Trophoblast cell (in vitro differentiated cells and primary cell): ENCODE measurements at regions not wholly inside any gene's neighbourhood (a gene's known extent, or its start where the extent isn't known, plus 50 kb on each side); places are given as distances from the start of the nearest gene placed in this dataset.

Source experiments
- DNase-seq, 2 donors: peaks; one replicate each; pipeline ENCODE4 v3.0.0-alpha.2; 2016
- H2AFZ ChIP-seq: 2 replicates; pipeline ENCODE4 v1.6.1; 2013; ENCODE audit warnings: low read length, moderate library complexity, mild to moderate bottlenecking; ENCODE audit not compliant: insufficient read depth, poor library complexity
- H2AK5ac ChIP-seq: 2 replicates; pipeline ENCODE4 v1.6.1; 2013; ENCODE audit warnings: mild to moderate bottlenecking, low read length
- H2BK120ac ChIP-seq: 2 replicates; pipeline ENCODE4 v1.6.1; 2013; ENCODE audit warnings: low read length, mild to moderate bottlenecking, moderate library complexity; ENCODE audit not compliant: insufficient read depth, poor library complexity
- H2BK12ac ChIP-seq: 2 replicates; pipeline ENCODE4 v1.6.1; 2013; ENCODE audit warnings: mild to moderate bottlenecking, low read length, moderate library complexity
- H2BK5ac ChIP-seq: 2 replicates; pipeline ENCODE4 v1.6.1; 2013; ENCODE audit warnings: low read length, low read depth, moderate library complexity, mild to moderate bottlenecking; ENCODE audit not compliant: poor library complexity
- H3K14ac ChIP-seq: 2 replicates; pipeline ENCODE4 v1.6.1; 2013; ENCODE audit warnings: mild to moderate bottlenecking, low read length
- H3K18ac ChIP-seq: 2 replicates; pipeline ENCODE4 v1.6.1; 2013; ENCODE audit warnings: mild to moderate bottlenecking, low read length
- H3K23ac ChIP-seq: 2 replicates; pipeline ENCODE4 v1.6.1; 2013; ENCODE audit warnings: low read length
- H3K27ac ChIP-seq: 2 replicates; pipeline ENCODE4 v1.5.1; 2013; ENCODE audit warnings: low read depth, mild to moderate bottlenecking, inconsistent platforms, low read length, moderate library complexity
- H3K27me3 ChIP-seq: 2 replicates; pipeline ENCODE4 v1.6.1; 2013; ENCODE audit warnings: inconsistent platforms, mild to moderate bottlenecking, low read length, moderate library complexity; ENCODE audit not compliant: insufficient read depth
- H3K36me3 ChIP-seq, 2 experiments: 1 replicate in 1 of 2; 2 replicates in 1 of 2; pipeline ENCODE4 v1.6.1; 2013; ENCODE audit warnings: low read length in 2 of 2, mild to moderate bottlenecking in 2 of 2, moderate library complexity in 1 of 2; ENCODE audit not compliant: insufficient read depth in 2 of 2, control insufficient read depth in 1 of 2
- H3K4ac ChIP-seq: 2 replicates; pipeline ENCODE4 v1.6.1; 2013; ENCODE audit warnings: low read depth, mild to moderate bottlenecking, low read length, moderate library complexity
- H3K4me1 ChIP-seq, 2 experiments: 1 replicate in 1 of 2; 2 replicates in 1 of 2; pipeline ENCODE4 v1.6.1; 2013; ENCODE audit warnings: low read length in 2 of 2, mild to moderate bottlenecking in 2 of 2, moderate library complexity in 1 of 2; ENCODE audit not compliant: insufficient read depth in 2 of 2, control insufficient read depth in 1 of 2
- H3K4me2 ChIP-seq: 2 replicates; pipeline ENCODE4 v1.6.1; 2013; ENCODE audit warnings: inconsistent platforms, mild to moderate bottlenecking, low read length, moderate library complexity
- H3K4me3 ChIP-seq: 2 replicates; pipeline ENCODE4 v1.5.1; 2013; ENCODE audit warnings: mild to moderate bottlenecking, low read depth, low read length, inconsistent platforms
- H3K79me1 ChIP-seq: one replicate; pipeline ENCODE4 v1.6.1; 2013; ENCODE audit warnings: low read length
- H3K79me2 ChIP-seq: 2 replicates; pipeline ENCODE4 v1.6.1; 2013; ENCODE audit warnings: low read length, mild to moderate bottlenecking; ENCODE audit not compliant: control insufficient read depth, insufficient read depth, poor library complexity
- H3K9ac ChIP-seq: 2 replicates; pipeline ENCODE4 v1.6.1; 2013; ENCODE audit warnings: mild to moderate bottlenecking, low read length
- H3K9me3 ChIP-seq: 2 replicates; pipeline ENCODE4 v1.6.1; 2013; ENCODE audit warnings: low read depth, mild to moderate bottlenecking, control low read depth, inconsistent platforms, low read length; ENCODE audit not compliant: insufficient read depth
- H4K12ac ChIP-seq: 2 replicates; pipeline ENCODE4 v1.6.1; 2013; ENCODE audit warnings: low read depth, mild to moderate bottlenecking, low read length, moderate library complexity
- H4K8ac ChIP-seq: 2 replicates; pipeline ENCODE4 v1.6.1; 2013; ENCODE audit warnings: low read depth, mild to moderate bottlenecking, low read length, moderate library complexity
- H4K91ac ChIP-seq: one replicate; pipeline ENCODE4 v1.6.1; 2013; ENCODE audit warnings: low read depth, mild to moderate bottlenecking, low read length, moderate library complexity
- WGBS: extraction: QIAGEN DNeasy Blood & Tissue Kit; methylation state at CpG from one replicate; pipeline ENCODE4 v1.1.7; 2013; ENCODE audit warnings: missing lambda C conversion rate; ENCODE audit not compliant: insufficient read length, insufficient coverage; ENCODE audit errors: extremely low coverage; 5-methylcytosine and 5-hydroxymethylcytosine counted together

DNA sequence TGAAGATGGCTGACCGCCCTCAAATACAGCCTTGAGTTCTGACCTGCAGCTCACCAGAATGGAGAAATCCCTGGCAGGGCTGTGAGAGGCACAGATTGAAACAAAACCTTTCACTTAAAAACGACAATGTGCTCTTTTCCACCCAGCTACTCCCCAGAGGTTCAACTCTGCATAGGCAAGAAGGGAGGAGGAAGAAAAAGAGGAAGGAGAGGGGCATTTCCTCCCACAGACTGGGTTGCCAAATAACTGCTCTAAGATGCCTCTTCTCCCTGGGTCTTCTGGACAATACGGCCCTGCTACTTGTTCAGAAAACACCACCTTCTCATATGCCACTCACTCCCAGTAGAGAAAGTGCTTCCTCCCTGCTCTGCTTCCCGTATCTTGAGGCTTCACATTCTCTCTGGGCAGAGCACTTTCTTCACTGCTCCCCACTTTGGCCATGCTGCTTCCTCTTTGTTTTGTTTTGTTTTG lies 136.4 kb upstream of the SLC1A4 start:
- Histone ChIP-seq H3K27ac (no peak overlapping the region), H2BK120ac (no peak overlapping the region), H2BK5ac (no peak overlapping the region), H3K23ac (no peak overlapping the region), H3K14ac (no peak overlapping the region), H3K9me3 (no peaks in the 10 kb centered on the region), H3K9ac (no peak overlapping the region), H3K27me3 (no peaks in the 10 kb centered on the region), H3K4me2 (no peak overlapping the region), H3K4ac (no peak overlapping the region), H3K18ac (no peak overlapping the region), H2AK5ac (no peak overlapping the region), H4K8ac (no peak overlapping the region), H3K36me3 (no peaks in the 10 kb centered on the region), H4K12ac (no peak overlapping the region), H3K79me1 (peaks cover 2% of the 10 kb centered on the region), H2BK12ac (no peak overlapping the region), H4K91ac (no peak overlapping the region), H3K4me3 (no peak overlapping the region), H3K4me1 (peaks cover 2 to 8% of the 10 kb centered on the region in 2 experiments), H3K79me2 (no peaks in the 10 kb centered on the region), H2AFZ (no peak overlapping the region)
- DNase-seq, result no peak
- no CpG with 5 or more reads among the region's 4 CpGs for WGBS

DNA sequence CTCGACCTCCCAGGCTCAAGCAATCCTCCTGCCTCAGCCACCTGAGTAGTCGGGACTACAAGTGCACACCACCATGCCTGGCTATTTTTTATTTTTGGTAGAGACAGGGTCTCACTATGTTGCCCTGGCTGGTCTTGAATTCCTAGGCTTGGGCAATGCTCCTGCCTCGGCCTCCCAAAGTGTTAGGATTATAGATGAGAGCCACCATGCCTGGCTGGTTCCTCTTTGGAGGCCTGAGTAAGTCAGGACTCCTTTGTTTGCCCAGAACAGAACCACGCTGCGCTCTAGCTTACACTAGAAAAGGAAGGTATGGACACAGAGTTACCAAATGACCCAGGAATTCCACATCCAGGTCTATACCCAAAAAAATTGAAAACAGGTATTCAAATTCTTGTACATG lies 135.9 kb upstream of the SLC1A4 start:
- no peaks in the 10 kb centered on the region for H3K27me3 ChIP-seq
- no peak overlapping the region for H2AK5ac ChIP-seq
- H3K4me3 ChIP-seq, result no peak overlapping the region
- H3K79me1 ChIP-seq, result peaks cover 2% of the 10 kb centered on the region
- H3K14ac ChIP-seq, result no peak overlapping the region
- no peak overlapping the region for H2BK5ac ChIP-seq
- H3K4ac ChIP-seq, result no peak overlapping the region
- no peak overlapping the region for H3K18ac ChIP-seq
- H3K36me3 ChIP-seq, result no peaks in the 10 kb centered on the region
- no peak overlapping the region for H4K91ac ChIP-seq
- no peak overlapping the region for H3K9ac ChIP-seq
- H3K27ac ChIP-seq, result no peak overlapping the region
- no peak overlapping the region for H2BK120ac ChIP-seq
- WGBS, result no CpG with 5 or more reads among the region's 5 CpGs
- no peak overlapping the region for H2BK12ac ChIP-seq
- H3K79me2 ChIP-seq, result no peaks in the 10 kb centered on the region
- no peak overlapping the region for H4K12ac ChIP-seq
- H3K4me2 ChIP-seq, result no peak overlapping the region
- no peaks in the 10 kb centered on the region for H3K9me3 ChIP-seq
- H3K23ac ChIP-seq, result no peak overlapping the region
- H3K4me1 ChIP-seq, result peaks cover 0 to 5% of the 10 kb centered on the region in 2 experiments
- H4K8ac ChIP-seq, result no peak overlapping the region
- no peak for DNase-seq
- H2AFZ ChIP-seq, result no peak overlapping the region

DNA sequence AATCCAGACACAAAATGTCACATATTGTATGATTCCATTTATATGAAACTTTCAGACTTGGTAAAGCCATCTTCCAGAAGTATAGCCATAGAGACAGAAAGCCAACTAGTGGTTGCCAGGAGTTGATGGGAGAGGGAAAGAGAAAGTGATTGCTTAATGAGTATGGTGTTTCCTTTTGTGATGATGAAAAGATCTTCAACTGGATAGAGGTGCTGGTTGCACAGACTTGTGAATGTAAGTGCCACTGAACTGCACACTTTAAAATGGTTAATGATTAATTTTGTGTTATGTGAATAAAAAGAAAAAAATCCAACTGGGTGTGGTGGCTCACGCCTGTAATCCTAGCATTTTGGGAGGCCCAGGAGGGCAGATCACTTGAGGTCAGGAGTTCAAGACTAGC lies 135.3 kb upstream of the SLC1A4 start:
- no peak overlapping the region for H3K4me2 ChIP-seq
- no CpG with 5 or more reads among the region's 1 CpG for WGBS
- no peak overlapping the region for H4K8ac ChIP-seq
- no peak overlapping the region for H2AK5ac ChIP-seq
- no peak overlapping the region for H3K27ac ChIP-seq
- no peak overlapping the region for H3K4ac ChIP-seq
- DNase-seq, result no peak
- H3K14ac ChIP-seq, result no peak overlapping the region
- H4K91ac ChIP-seq, result no peak overlapping the region
- no peak overlapping the region for H3K9ac ChIP-seq
- no peak overlapping the region for H2BK120ac ChIP-seq
- H3K9me3 ChIP-seq, result no peaks in the 10 kb centered on the region
- no peaks in the 10 kb centered on the region for H3K27me3 ChIP-seq
- no peak overlapping the region for H2AFZ ChIP-seq
- H3K36me3 ChIP-seq, result no peaks in the 10 kb centered on the region
- no peak overlapping the region for H3K23ac ChIP-seq
- H3K79me2 ChIP-seq, result no peaks in the 10 kb centered on the region
- no peak overlapping the region for H3K4me3 ChIP-seq
- H3K18ac ChIP-seq, result no peak overlapping the region
- no peak overlapping the region for H2BK12ac ChIP-seq
- H4K12ac ChIP-seq, result no peak overlapping the region
- H3K79me1 ChIP-seq, result peaks cover 2% of the 10 kb centered on the region
- H2BK5ac ChIP-seq, result no peak overlapping the region
- H3K4me1 ChIP-seq, result peaks cover 0 to 7% of the 10 kb centered on the region in 2 experiments

- Histone ChIP-seq H3K4me2 (no peak overlapping the region), H3K79me2 (peaks cover 3% of the 10 kb centered on the region), H4K12ac (no peak overlapping the region), H3K79me1 (peaks cover 3% of the 10 kb centered on the region), H3K36me3 (no peaks in the 10 kb centered on the region), H3K27ac (no peak overlapping the region), H2BK5ac (no peak overlapping the region), H3K4me1 (peaks cover 5 to 13% of the 10 kb centered on the region in 2 experiments), H3K4me3 (no peak overlapping the region), H3K14ac (no peak overlapping the region), H3K18ac (no peak overlapping the region), H2AK5ac (no peak overlapping the region), H2BK120ac (no peak overlapping the region), H4K8ac (no peak overlapping the region), H3K23ac (no peak overlapping the region), H2BK12ac (no peak overlapping the region), H3K27me3 (no peaks in the 10 kb centered on the region), H4K91ac (no peak overlapping the region), H3K9ac (no peak overlapping the region), H2AFZ (no peak overlapping the region), H3K9me3 (peaks cover 1% of the 10 kb centered on the region), H3K4ac (no peak overlapping the region)
- DNase-seq, result peak in 1 of 2 donors; percentile 37
- no CpG with 5 or more reads among the region's 1 CpG for WGBS
Observed at GRCh38 chr2:64854773-64855237, 134.4 kb upstream of the SLC1A4 start.
